Heart right ventricle (tissue), 16 donors: ENCODE measurements at regions not wholly inside any gene's neighbourhood (a gene's known extent, or its start where the extent isn't known, plus 50 kb on each side); places are given as distances from the start of the nearest gene placed in this dataset.

Source experiments
- ATAC-seq, 8 donors: fragments of 200-7000 bp; cut with Tn5 transposase; one replicate each; pipeline ENCODE4 v1.9.1; 2020; ENCODE audit warnings: mild to moderate bottlenecking in 8 of 8, moderate library complexity in 8 of 8, moderate number of reproducible peaks in 1 of 8
- DNase-seq, 2 donors: peaks; one replicate each; pipeline ENCODE4 v3.0.0-alpha.2; 2020
- H3K27ac ChIP-seq, 10 donors: fragments of 200-600 bp; sonication (generic) in 2 of 10; one replicate each; pipeline versions ENCODE4 v1.5.0 to v1.8.0; 2020 to 2022; ENCODE audit warnings: mild to moderate bottlenecking in 3 of 10
- H3K27me3 ChIP-seq, 7 donors: fragments of 200-600 bp; one replicate each; pipeline ENCODE4 v1.8.0; 2021 to 2022; ENCODE audit warnings: mild to moderate bottlenecking in 2 of 7
- H3K36me3 ChIP-seq, 9 donors: fragments of 200-600 bp; sonication (generic) in 1 of 9; one replicate each; pipeline versions ENCODE4 v1.5.0 to v1.8.0; 2020 to 2022; ENCODE audit warnings: mild to moderate bottlenecking in 2 of 9
- H3K4me1 ChIP-seq, 9 donors: fragments of 200-600 bp; sonication (generic) in 1 of 9; one replicate each; pipeline versions ENCODE4 v1.5.0 to v1.8.0; 2020 to 2022; ENCODE audit warnings: mild to moderate bottlenecking in 4 of 9
- H3K4me3 ChIP-seq, 10 donors: fragments of 200-600 bp; sonication (generic) in 2 of 10; one replicate each; pipeline versions ENCODE4 v1.5.0 to v1.8.0; 2020 to 2022; ENCODE audit warnings: mild to moderate bottlenecking in 7 of 10, moderate library complexity in 2 of 10
- H3K9me3 ChIP-seq, 11 donors: fragments of 200-600 bp in 10 of 11; sonication (generic) in 2 of 11; one replicate each; pipeline versions ENCODE4 v1.5.0 to v1.8.0; 2013 to 2022; ENCODE audit warnings: mild to moderate bottlenecking in 2 of 11, control low read depth in 1 of 11, moderate library complexity in 1 of 11
- CTCF ChIP-seq, 9 donors: fragments of 200-600 bp; sonication (generic) in 2 of 9; IDR thresholded peaks; one replicate each; pipeline versions ENCODE4 v1.5.0 to v1.8.0; 2021 to 2022; ENCODE audit warnings: antibody characterized with exemption in 9 of 9, mild to moderate bottlenecking in 5 of 9, moderate library complexity in 1 of 9
- WGBS, 2 donors: extraction: QIAGEN DNeasy Blood & Tissue Kit; methylation state at CpG; one replicate each; pipeline ENCODE4 v1.1.7; 2013; ENCODE audit warnings: inconsistent platforms in 1 of 2; 5-methylcytosine and 5-hydroxymethylcytosine counted together
- intact Hi-C, 10 donors: fragments of 100-400 bp; cut with DNase I; formaldehyde crosslinking; loops; one replicate each; pipeline versions ENCODE4 v1.11.1 to v1.14.2; 2022
- donor health status: Arrhythmogenic right ventricular cardiomyopathy.
- donor health status: ischemic (EF 13 %, LVEDD 7.1; RV severe dilation, severe dysfunction).
- donor health status: healthy with polysubstance abuse.
- donor health status: DM: no; HTN: yes; CAD: no.
- donor health status: DM: no; HTN: no; CAD: no.
- donor health status: ischemic (EF 25% LVEDD 6.9; RV normal size, moderate dysfunction).
- donor health status: ischemic (EF 25% LVEDD 5.7; RV mildly dilated, moderate dysfunction).
- donor health status: healthy.
- donor health status: DM: yes; HTN: yes; CAD: no.
- donor health status: Ischemic cardiomyopathy.
- donor health status: ischemic (EF 35%, LVEDD 5.7; RV mildly dilated, moderate dysfunction).
- donor health status: nonischemic (EF 11% LVEDD 7.7; RV severe dilation, severe dysfunction).
- donor health status: DM: yes; HTN: yes; CAD: no.
- donor health status: PGD.
- donor health status: ischemic (EF 29% LVEDD 5.4; RV normal size, mild dysfunction).
- donor health status: nonischemic (EF 23%, LVEDD 6.1; RV moderate dilation, normal function).

- H3K36me3 ChIP-seq: no peaks in the 10 kb centered on the region
- H3K27me3 ChIP-seq: peaks cover 0 to 3% (median 0%) of the 10 kb centered on the region in 7 donors
- no peak overlapping the region for H3K27ac ChIP-seq
- H3K4me1 ChIP-seq: peaks cover 3 to 20% (median 15%) of the 10 kb centered on the region in 9 donors
- intact Hi-C loops: no loop called here
- H3K9me3 ChIP-seq: peaks cover 0 to 17% (median 6%) of the 10 kb centered on the region in 11 donors
- H3K4me3 ChIP-seq: no peak overlapping the region
- DNase-seq (no peak), ATAC-seq (no peak)
- WGBS, 2 donors: 93 to 98% methylated on average over 5 of the region's 5 CpGs
- no peak for TF ChIP-seq CTCF (IDR thresholded peaks at IDR 0.05)
Observed at GRCh38 chr15:70194266-70194665, 96.5 kb upstream of the TLE3 start.

DNA sequence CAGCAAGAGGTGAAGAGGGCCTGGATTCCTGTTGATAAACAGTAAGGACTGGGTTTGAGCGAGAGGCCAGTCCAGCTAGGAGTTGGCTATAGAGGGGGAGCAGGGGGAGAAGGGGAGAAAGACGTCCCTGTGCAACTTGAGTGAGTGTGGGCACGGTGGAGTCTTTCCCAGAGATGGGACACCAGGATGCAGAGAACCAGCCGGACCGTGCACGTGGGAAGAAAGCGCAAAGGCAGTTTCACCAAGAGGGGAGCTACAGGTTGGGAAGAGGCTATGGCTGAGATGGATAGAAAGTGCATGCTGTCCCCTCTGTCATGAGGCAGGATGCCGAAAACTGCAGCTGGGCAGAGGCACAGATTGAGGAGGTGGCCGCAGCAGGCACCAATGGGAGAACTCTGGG lies 96.0 kb upstream of the TLE3 start:
- Histone ChIP-seq H3K36me3 (no peaks in the 10 kb centered on the region), H3K9me3 (peaks cover 0 to 17% (median 6%) of the 10 kb centered on the region in 11 donors), H3K27ac (no peak overlapping the region), H3K4me1 (peaks cover 3 to 20% (median 15%) of the 10 kb centered on the region in 9 donors), H3K27me3 (peaks cover 0 to under 1% (median 0%) of the 10 kb centered on the region in 7 donors), H3K4me3 (no peak overlapping the region)
- ATAC-seq: no peak
- no peak for TF ChIP-seq CTCF (IDR thresholded peaks at IDR 0.05)
- intact Hi-C loops: no loop called here
- DNase-seq: no peak
- WGBS, 2 donors: 90 to 93% methylated on average over 9 of the region's 9 CpGs

- H3K4me3 ChIP-seq: no peak overlapping the region
- H3K27ac ChIP-seq: no peak overlapping the region
- DNase-seq: no peak
- 82 to 86% methylated on average over 9 of the region's 9 CpGs for WGBS, 2 donors
- peaks cover 3 to 20% (median 15%) of the 10 kb centered on the region in 9 donors for H3K4me1 ChIP-seq
- peaks cover 0 to 17% (median 6%) of the 10 kb centered on the region in 11 donors for H3K9me3 ChIP-seq
- H3K36me3 ChIP-seq: no peaks in the 10 kb centered on the region
- no peak for TF ChIP-seq CTCF (IDR thresholded peaks at IDR 0.05)
- H3K27me3 ChIP-seq: peaks cover 0 to 7% (median 0%) of the 10 kb centered on the region in 7 donors
- intact Hi-C loops: no loop called here
- ATAC-seq: no peak
Observed at GRCh38 chr15:70192490-70192889, 94.8 kb upstream of the TLE3 start.

DNA sequence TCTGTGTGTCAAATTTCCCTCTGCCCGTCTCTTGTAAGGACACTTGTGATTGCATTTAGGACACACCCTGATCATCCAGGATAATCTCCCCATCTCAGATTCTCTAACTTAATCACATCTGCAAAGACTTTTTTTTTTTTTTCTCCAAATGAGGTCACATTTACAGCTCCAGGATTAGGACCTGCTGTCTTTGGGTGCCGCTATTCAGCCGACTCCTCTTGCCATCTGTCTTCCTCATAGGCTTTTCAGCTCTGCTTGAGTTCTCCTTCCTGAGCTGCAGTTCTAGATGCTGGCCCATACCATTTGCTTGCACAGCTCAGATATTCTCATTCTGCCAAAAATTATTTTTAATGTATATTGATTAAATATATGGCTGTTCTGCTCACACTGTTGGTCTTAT lies 94.3 kb upstream of the TLE3 start:
- ATAC-seq: no peak
- 97 to 99% methylated on average over 3 of the region's 3 CpGs for WGBS, 2 donors
- peaks cover 0 to 7% (median 0%) of the 10 kb centered on the region in 7 donors for H3K27me3 ChIP-seq
- intact Hi-C loops: no loop called here
- no peaks in the 10 kb centered on the region for H3K36me3 ChIP-seq
- no peak for DNase-seq
- no peak overlapping the region for H3K27ac ChIP-seq
- H3K9me3 ChIP-seq: peaks cover 0 to 17% (median 6%) of the 10 kb centered on the region in 11 donors
- H3K4me1 ChIP-seq: peaks cover 3 to 20% (median 15%) of the 10 kb centered on the region in 9 donors
- TF ChIP-seq CTCF (IDR thresholded peaks at IDR 0.05): no peak
- no peak overlapping the region for H3K4me3 ChIP-seq
